ENCODE measurements at regions not wholly inside any gene's neighbourhood (a gene's known extent, or its start where the extent isn't known, plus 50 kb on each side); places are given as distances from the start of the nearest gene placed in this dataset.

DNA sequence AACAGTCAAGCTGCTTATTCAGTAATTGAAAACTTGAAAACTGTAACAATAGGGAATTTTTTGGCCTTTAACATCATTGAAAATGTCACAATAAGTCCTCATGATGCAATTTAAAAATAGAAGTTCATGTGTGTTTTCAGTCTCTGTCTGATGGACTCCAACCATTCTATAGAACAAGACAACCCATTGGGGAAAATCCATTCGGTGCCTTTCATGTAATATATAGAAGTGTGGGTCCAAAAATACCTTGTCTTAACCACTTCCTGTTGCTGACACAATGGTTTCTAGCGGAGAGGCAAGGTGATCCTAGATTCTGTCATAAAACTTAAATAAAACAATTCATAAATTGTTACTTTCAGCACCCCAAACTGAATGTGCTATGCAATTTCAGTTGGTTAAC lies 1131.3 kb upstream of the MAP3K7 start:
- no peak for DNase-seq (ENCODE audit: low read depth)
- TF ChIP-seq CTCF (IDR thresholded peaks at IDR 0.05; ENCODE audit: low read depth, low read length, missing control alignments): no peak
- H3K4me3 ChIP-seq (ENCODE audit: low read depth, low read length): no peak overlapping the region

GRCh38 chr6:91717094-91717493 lies 1130.2 kb upstream of the MAP3K7 start:
- TF ChIP-seq CTCF (IDR thresholded peaks at IDR 0.05; ENCODE audit: low read depth, low read length, missing control alignments): no peak
- no peak for DNase-seq (ENCODE audit: low read depth)
- no peak overlapping the region for H3K4me3 ChIP-seq (ENCODE audit: low read depth, low read length)

DNA sequence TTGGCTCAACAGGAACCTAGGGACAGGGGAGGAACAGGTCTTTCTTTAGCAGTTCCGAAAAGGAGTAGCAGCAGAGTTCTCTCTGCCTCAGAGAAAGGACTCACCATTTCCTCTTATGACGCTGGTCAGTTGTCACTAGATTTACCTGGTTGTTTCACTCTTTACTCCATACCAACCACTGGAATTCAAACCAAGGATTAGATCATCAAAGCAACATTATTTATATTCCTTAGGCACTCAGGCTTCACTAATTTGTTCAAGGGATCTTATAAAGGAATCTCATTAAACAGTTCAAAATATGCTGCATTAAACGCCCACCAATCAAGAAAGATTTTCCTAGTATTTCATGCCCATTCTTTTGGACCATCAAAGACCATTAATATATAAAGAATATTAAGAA lies 1129.5 kb upstream of the MAP3K7 start:
- DNase-seq (ENCODE audit: low read depth): no peak
- no peak for TF ChIP-seq CTCF (IDR thresholded peaks at IDR 0.05; ENCODE audit: low read depth, low read length, missing control alignments)
- no peak overlapping the region for H3K4me3 ChIP-seq (ENCODE audit: low read depth, low read length)

GRCh38 chr6:91715171-91715805 lies 1128.4 kb upstream of the MAP3K7 start:
- TF ChIP-seq CTCF (IDR thresholded peaks at IDR 0.05; ENCODE audit: low read depth, low read length, missing control alignments): no peak
- no peak for DNase-seq (ENCODE audit: low read depth)
- no peak overlapping the region for H3K4me3 ChIP-seq (ENCODE audit: low read depth, low read length)

DNA sequence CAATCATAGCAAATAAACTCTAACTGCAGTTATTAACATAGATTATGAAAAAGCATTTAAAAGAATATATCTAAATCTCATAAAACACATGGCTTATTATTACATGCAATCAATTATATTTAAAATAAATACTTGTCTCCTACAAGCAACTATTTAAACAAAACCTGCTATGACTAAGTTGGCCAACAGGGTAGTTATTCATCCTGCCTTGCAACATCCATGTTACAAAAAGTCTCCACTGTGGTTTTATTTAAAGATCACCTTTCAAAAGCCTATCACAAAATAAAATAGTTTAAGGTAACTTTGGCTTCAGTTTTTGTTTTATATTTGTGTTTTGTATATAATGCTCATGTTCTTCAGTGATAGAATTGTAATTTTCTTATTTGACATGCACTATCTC lies 1127.0 kb upstream of the MAP3K7 start:
- TF ChIP-seq CTCF (IDR thresholded peaks at IDR 0.05; ENCODE audit: low read depth, low read length, missing control alignments): no peak
- H3K4me3 ChIP-seq (ENCODE audit: low read depth, low read length): no peak overlapping the region
- DNase-seq (ENCODE audit: low read depth): no peak

GRCh38 chr6:91711518-91711917 lies 1124.6 kb upstream of the MAP3K7 start:
- no peak for TF ChIP-seq CTCF (IDR thresholded peaks at IDR 0.05; ENCODE audit: low read depth, low read length, missing control alignments)
- DNase-seq (ENCODE audit: low read depth): no peak
- no peak overlapping the region for H3K4me3 ChIP-seq (ENCODE audit: low read depth, low read length)

- no peak for DNase-seq (ENCODE audit: low read depth)
- TF ChIP-seq CTCF (IDR thresholded peaks at IDR 0.05; ENCODE audit: low read depth, low read length, missing control alignments): no peak
- H3K4me3 ChIP-seq (ENCODE audit: low read depth, low read length): no peak overlapping the region
These were observed 1123.5 kb upstream of the MAP3K7 start for GRCh38 chr6:91710342-91710741.
